GM11168 (cell line): ENCODE measurements at regions not wholly inside any gene's neighbourhood (a gene's known extent, or its start where the extent isn't known, plus 50 kb on each side); places are given as distances from the start of the nearest gene placed in this dataset.

Source experiments
- in situ Hi-C: fragments of 300-500 bp; cut with MboI; formaldehyde crosslinking; loops from one replicate; pipeline ENCODE4 v1.12.0; 2022; ENCODE audit warnings: low sequenced_read_pairs; ENCODE audit not compliant: unreplicated experiment

DNA sequence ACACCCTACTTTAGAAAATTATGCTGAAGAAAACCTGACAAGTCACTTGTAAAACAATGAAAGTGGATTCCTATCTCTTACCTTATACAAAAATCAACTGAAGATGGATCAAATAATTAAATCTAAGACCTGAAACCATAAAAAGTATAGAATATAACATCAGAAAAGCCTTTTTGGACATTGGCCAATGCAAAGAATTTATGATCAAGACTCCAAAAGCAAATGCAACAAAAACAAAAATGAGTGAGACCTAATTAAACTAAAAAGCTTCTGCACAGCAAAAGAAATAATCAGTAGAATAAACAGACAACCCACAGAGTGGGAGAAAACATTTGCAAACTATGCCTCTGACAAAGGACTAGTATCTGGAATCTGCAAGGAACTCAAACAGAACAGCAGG is 303.0 kb upstream of the CDH9 start:
- in situ Hi-C loops: no loop called here

GRCh38 chr5:27336817-27337216 is 298.4 kb upstream of the CDH9 start:
- in situ Hi-C loops: no loop called here

- in situ Hi-C loops: no loop called here
Measured at GRCh38 chr5:27328480-27328879, 290.1 kb upstream of the CDH9 start.

GRCh38 chr5:27325513-27325912 is 287.1 kb upstream of the CDH9 start:
- in situ Hi-C loops: no loop called here

DNA sequence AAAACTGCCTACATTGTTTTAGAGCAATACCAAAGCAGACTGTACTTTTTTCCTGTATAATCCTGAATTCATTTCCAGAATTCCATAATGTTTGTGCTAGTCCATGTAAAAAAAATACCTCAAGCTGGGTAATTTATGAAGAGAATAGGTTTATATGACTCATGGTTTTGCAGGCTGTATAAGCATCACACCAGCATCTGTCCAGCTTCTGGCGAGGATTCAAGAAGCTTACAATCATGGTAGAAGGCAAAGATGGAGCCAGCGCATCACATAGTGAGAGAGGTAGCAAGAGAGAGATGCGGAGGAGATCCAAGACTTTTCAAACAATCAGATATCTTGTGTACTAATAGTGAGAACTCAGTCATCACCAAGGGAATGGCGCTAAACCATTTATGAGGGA is 280.3 kb upstream of the CDH9 start:
- in situ Hi-C loops: no loop called here

DNA sequence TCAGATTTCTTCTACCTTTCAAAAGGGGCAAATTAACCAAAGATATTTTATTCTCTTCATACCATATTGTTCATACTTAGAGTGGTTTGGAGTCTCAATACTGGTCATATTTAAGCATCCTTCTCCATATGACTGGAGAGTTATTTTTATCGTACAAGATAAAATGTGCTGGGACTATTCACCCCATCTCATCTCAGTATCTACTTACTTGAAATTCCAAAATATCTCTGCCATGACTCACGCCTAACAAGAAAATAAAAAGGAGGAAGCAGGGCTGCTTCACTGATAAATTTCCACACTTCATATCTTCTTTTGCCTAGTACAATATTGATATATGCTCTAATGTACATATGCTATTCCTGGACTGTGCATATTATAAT is 277.9 kb upstream of the CDH9 start:
- in situ Hi-C loops: no loop called here

GRCh38 chr5:27315363-27316270 is 277.2 kb upstream of the CDH9 start:
- in situ Hi-C loops: no loop called here

DNA sequence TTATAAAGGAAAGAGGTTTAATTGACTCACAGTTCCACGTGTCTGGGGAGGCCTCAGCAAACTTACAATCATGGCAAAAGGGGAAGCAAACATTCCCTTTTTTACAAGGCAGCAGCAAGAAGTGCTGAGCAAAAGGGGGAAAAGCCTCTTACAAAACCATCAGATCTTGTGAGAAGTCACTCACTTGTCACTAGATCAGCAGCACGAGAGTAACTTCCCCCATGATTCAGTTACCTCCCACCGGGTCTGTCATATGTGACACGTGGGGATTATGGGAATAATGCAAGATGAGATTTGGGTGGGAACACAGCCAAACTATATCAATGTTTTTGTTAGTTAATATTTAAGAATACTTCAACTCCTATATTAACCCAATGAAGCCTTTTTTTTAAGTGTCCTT is 275.2 kb upstream of the CDH9 start:
- in situ Hi-C loops: no loop called here

DNA sequence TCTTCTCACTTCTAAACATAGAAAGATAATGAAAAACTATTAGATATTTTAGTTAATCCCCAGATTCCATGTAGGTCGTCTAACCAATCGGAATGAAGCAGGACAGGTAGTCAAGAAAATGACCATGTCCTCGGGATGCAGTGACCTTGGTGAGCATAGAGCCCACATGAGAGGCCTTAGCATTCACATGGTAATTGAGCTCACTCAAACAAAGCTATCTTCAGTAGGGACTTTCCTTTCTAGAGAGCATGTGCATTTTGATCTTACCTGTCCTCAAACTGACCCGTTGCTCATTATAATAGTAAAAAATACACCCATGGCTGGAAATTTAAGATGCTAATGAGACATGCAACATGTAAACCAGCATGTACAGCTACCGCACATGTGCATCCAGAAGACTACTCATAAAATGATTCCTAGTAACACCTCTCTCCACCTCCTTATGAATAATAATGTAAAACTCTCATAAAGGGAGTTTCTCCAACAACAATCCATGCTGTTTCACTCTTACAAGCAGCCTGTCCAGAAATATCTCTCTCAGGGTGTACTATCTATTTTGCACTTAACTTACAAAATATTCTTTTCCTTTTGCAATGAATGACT is 274.0 kb upstream of the CDH9 start:
- in situ Hi-C loops: no loop called here

DNA sequence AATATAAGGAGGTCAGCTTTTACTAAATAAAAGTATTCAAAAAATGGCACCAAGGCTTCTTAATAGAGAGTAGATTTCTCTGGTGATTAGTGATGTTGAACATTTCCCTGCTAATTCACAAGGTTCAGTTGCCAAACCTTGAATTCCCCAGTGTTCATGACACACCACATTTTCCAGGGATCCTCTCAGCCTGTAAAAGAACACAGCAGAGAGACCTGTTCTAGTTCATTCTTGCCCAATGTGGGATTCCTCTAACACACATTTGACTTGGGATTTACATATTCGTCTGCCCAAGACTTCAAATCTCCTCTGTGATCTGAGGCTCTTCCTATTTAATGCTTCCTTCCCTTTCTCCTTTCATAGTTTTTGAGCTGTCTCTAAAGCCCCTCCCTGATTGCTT is 273.2 kb upstream of the CDH9 start:
- in situ Hi-C loops: no loop called here

DNA sequence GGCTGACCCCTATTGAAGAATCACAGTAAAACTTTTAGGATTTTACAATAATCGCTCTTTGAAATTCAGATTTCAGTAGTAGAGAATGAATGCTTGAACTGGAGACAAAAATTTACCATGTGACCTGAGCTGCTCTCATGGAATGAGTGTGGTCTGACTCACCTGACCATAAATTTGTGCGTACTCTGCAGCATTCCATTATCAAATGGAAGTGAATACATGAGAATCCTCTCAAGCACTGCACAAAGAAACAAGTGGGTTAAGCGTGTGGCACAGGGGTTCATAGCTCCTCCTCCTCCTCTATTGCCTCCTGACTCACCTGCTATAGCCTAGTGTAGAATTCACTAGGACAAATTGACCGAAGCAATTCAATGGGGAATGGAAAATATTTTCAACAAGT is 269.8 kb upstream of the CDH9 start:
- in situ Hi-C loops: no loop called here

- in situ Hi-C loops: no loop called here
Measured at GRCh38 chr5:27290172-27290571, 251.8 kb upstream of the CDH9 start.

- in situ Hi-C loops: no loop called here
Measured at GRCh38 chr5:27276119-27276518, 237.7 kb upstream of the CDH9 start.

GRCh38 chr5:27275345-27275744 is 237.0 kb upstream of the CDH9 start:
- in situ Hi-C loops: no loop called here

- in situ Hi-C loops: no loop called here
Measured at GRCh38 chr5:27269766-27270165, 231.4 kb upstream of the CDH9 start.

DNA sequence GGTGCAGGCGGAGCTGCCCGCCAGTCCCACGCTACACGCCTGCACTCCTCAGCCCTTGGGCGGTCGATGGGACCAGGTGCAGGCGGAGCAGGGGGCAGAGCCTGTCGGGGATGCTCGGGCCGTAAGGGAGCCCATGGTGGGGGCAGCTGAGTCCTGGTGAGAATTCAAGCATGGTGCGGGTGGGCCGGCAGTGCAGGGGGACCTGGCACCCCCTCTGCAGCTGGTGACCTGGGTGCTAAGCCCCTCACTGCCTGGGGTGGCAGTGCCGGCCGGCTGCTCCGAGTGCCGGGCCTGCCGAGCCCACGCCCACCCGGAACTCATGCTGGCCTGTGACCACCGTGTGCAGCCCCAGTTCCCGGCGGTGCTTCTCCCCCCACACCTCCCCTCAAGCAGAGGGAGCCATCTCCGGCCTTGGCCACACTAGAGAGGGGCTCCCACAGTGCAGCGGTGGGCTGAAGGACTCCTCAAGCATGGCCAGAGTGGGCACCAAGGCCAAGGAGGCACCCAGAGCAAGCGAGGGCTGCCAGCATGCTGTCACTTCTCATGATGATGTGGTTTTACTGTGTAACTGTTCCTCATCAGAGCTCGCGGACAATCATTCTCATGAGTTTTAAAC is 228.9 kb upstream of the CDH9 start:
- in situ Hi-C loops: no loop called here

GRCh38 chr5:27266184-27266583 is 227.8 kb upstream of the CDH9 start:
- in situ Hi-C loops: no loop called here

DNA sequence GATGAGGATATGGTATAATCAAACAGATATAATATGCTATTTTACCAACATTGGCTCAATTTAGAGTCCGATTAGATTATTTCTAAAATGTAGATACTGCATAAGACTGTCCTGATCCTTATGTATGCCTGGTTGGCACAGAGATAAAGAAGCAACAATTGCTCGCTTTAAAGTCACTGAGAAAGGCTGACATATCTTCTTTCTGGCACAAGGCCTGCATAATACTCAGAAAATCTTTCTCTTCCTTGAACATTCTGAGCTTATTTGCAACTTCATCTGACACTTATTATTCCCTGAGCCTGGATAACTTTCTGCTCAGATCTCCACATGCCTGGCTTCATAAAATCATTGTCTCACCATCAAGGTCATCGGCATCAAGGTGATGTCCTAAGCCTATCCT is 219.3 kb upstream of the CDH9 start:
- in situ Hi-C loops: no loop called here

DNA sequence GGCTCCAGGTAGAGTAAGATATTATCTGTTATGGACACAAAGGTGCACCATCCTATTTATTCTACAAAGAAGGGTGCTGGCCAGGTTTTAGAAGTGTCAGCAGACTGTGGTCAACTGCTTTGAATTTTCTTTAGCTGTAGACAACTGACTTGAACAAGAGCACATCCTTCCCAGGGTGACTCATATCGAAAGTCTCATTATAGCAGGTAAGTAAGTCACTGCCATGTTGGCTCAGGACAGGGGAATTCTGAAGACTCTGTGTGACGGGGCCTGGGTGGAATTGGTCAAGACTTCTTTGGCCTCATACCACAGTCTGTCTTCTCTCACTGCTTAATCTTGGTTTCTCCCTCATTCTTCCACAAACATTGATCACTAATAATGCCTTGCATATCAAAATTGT is 214.5 kb upstream of the CDH9 start:
- in situ Hi-C loops: no loop called here

DNA sequence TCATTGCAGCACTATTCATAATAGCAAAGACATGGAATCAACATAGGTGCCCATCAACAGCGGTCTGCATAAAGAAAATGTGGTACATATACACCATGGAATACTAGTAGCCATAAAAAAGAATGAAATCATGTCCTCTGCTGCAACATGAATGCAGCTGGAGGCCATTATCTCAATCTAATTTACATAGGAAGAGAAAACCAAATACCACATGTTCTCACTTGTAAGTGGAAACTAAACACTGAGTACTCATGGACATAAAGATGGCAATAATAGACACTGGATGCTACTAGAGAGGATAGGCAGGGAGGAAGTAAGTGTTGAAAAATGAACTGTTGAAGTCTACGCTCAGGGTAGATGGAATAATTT is 203.9 kb upstream of the CDH9 start:
- in situ Hi-C loops: no loop called here

DNA sequence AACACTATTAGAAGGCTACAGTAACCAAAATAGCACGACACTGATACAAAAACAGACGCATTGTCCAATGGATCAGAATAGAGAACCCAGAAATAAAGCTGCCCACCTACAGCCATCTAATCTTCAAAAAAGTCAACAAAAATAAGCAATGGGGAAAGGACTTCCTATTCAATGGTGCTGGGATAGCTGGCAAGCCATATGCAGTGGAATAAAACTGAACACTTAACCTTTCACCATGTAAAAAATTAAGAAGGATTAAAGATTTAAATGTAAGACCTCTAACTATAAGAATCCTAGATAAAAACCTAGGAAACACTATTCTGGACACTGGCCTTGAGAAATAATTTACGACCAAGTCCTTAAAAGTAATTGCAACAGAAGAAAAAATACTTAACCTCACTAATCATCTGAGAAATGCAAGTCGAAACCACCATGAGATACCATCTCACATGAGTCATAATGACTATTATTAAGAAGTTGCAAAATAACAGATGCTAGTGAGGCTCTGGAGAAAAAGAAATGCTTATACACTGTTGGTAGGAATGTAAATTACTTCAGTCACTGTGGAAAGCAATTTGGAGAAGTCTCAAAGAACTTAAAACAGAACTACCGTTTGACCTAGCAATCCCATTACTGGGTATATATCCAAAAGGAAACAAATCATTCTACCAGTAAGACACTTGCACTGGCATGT is 203.3 kb upstream of the CDH9 start:
- in situ Hi-C loops: no loop called here
